ENCODE measurements at regions not wholly inside any gene's neighbourhood (a gene's known extent, or its start where the extent isn't known, plus 50 kb on each side); places are given as distances from the start of the nearest gene placed in this dataset.

DNA sequence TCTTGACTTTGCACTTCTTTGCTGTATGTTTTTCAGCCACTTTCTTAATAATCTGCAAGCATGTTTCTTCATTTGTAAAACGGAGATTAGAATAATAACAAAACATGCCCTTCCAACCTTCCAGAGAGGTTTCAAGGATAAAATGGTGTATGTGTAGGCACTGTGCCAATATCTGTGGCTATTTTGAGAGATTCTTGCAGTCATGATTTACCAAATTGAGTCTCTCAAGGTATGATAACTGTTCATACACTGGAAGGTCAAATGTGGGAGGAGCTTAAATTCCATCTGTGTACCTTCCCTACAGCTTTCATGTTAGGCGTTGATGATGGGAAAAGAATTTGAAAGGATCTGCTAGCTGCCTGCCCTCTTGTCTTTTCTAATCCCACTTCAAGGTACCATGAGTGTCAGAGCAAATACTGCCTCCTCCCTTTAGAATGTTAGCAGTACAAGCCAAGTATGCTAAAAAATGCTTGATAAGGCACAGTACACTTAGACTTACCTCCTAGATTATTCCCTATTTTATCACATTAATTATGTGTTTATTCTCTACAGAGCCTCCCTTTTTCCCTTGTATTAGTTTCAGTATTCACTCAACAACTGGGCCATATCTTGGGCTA lies 78.0 kb upstream of the ST8SIA2 start:
- Histone ChIP-seq H2AK5ac (ENCODE audit: low read depth, low read length) (no peak overlapping the region), H4K91ac (ENCODE audit: insufficient read depth, low read depth, low read length) (no peak overlapping the region), H2AK9ac (replicated peaks; ENCODE audit: low read depth, low read length, poor library complexity) (no peak overlapping the region), H2BK15ac (ENCODE audit: low read depth, low read length) (no peak overlapping the region), H3K23ac (ENCODE audit: low read depth, low read length) (no peak overlapping the region), H3K4me1 (ENCODE audit: control insufficient read depth, insufficient read depth, low read length) (no peaks in the 10 kb centered on the region), H3K4me3 (ENCODE audit: insufficient read depth, low read depth, low read length) (no peak overlapping the region), H2BK5ac (ENCODE audit: low read depth, low read length, poor library complexity, severe bottlenecking) (no peak overlapping the region), H3K27ac (ENCODE audit: insufficient read depth, low read length) (no peak overlapping the region), H3K18ac (ENCODE audit: low read depth, low read length) (no peak overlapping the region), H2BK20ac (ENCODE audit: low read depth, low read length) (no peak overlapping the region), H3K9me3 (ENCODE audit: control insufficient read depth, insufficient read depth, low read length) (peaks cover 10% of the 10 kb centered on the region), H3K27me3 (ENCODE audit: control insufficient read depth, insufficient read depth, low read length) (no peaks in the 10 kb centered on the region), H2BK120ac (ENCODE audit: low read depth, low read length) (no peak overlapping the region), H3K14ac (replicated peaks; ENCODE audit: low read depth, low read length) (no peak overlapping the region), H4K5ac (ENCODE audit: low read depth, low read length) (no peak overlapping the region), H3K36me3 (ENCODE audit: control insufficient read depth, insufficient read depth, low read length) (no peaks in the 10 kb centered on the region), H4K8ac (ENCODE audit: low read depth in 2 of 2, low read length in 2 of 2) (no peak overlapping the region), H3K9ac (ENCODE audit: low read depth, low read length) (no peak overlapping the region), H3K79me1 (ENCODE audit: low read depth in 1 of 2, low read length in 2 of 2) (no peaks in the 10 kb centered on the region), H3K4ac (ENCODE audit: low read depth, low read length) (no peak overlapping the region), H3K9me1 (ENCODE audit: insufficient read depth, low read length) (no peaks in the 10 kb centered on the region), H3K4me2 (ENCODE audit: low read depth, low read length) (no peak overlapping the region), H2AFZ (replicated peaks; ENCODE audit: low read length, poor library complexity) (no peak overlapping the region), H4K20me1 (ENCODE audit: insufficient read depth, low read length) (no peaks in the 10 kb centered on the region), H3K56ac (ENCODE audit: extremely low read depth, insufficient read depth, low read length) (no peak overlapping the region)
- intact Hi-C loops (cut with micrococcal nuclease) = no loop called here
- ChIA-PET CTCF (no interaction called here), POLR2A (ENCODE audit: unreplicated experiment) (no interaction called here)
- dilution Hi-C loops (cut with HindIII; ENCODE audit: low sequenced_read_pairs, unreplicated experiment) = no loop called here
- TF ChIP-seq MXI1 (IDR thresholded peaks at IDR 0.05; ENCODE audit: borderline replicate concordance, low read depth, low read length) (no peak), BHLHE40 (IDR thresholded peaks at IDR 0.05; ENCODE audit: low read depth, low read length) (no peak), RFX5 (IDR thresholded peaks at IDR 0.05; ENCODE audit: low read depth, low read length) (no peak), POLR2A (IDR thresholded peaks at IDR 0.05; ENCODE audit: low read depth, low read length) (no peak), CHD1 (IDR thresholded peaks at IDR 0.05; ENCODE audit: low read depth, low read length) (no peak), MAFK (IDR thresholded peaks at IDR 0.05; ENCODE audit: low read depth, low read length) (no peak), NFE2L2 (IDR thresholded peaks at IDR 0.05; ENCODE audit: low read depth, low read length) (no peak), RAD21 (IDR thresholded peaks at IDR 0.05; ENCODE audit: low read length) (no peak), MAZ (IDR thresholded peaks at IDR 0.05; ENCODE audit: borderline replicate concordance, low read depth, low read length) (no peak), RCOR1 (IDR thresholded peaks at IDR 0.05; ENCODE audit: insufficient replicate concordance, low read length) (no peak), SMC3 (IDR thresholded peaks at IDR 0.05; ENCODE audit: low read depth, low read length) (no peak)
- TF ChIP-seq, protein P1, sequence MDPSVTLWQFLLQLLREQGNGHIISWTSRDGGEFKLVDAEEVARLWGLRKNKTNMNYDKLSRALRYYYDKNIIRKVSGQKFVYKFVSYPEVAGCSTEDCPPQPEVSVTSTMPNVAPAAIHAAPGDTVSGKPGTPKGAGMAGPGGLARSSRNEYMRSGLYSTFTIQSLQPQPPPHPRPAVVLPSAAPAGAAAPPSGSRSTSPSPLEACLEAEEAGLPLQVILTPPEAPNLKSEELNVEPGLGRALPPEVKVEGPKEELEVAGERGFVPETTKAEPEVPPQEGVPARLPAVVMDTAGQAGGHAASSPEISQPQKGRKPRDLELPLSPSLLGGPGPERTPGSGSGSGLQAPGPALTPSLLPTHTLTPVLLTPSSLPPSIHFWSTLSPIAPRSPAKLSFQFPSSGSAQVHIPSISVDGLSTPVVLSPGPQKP (IDR thresholded peaks at IDR 0.05; ENCODE audit: borderline replicate concordance, low read depth, low read length) = no peak
- TF ChIP-seq, protein P2, sequence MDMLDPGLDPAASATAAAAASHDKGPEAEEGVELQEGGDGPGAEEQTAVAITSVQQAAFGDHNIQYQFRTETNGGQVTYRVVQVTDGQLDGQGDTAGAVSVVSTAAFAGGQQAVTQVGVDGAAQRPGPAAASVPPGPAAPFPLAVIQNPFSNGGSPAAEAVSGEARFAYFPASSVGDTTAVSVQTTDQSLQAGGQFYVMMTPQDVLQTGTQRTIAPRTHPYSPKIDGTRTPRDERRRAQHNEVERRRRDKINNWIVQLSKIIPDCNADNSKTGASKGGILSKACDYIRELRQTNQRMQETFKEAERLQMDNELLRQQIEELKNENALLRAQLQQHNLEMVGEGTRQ (IDR thresholded peaks at IDR 0.05; ENCODE audit: low read depth, low read length) = no peak
- TF ChIP-seq, protein P3, sequence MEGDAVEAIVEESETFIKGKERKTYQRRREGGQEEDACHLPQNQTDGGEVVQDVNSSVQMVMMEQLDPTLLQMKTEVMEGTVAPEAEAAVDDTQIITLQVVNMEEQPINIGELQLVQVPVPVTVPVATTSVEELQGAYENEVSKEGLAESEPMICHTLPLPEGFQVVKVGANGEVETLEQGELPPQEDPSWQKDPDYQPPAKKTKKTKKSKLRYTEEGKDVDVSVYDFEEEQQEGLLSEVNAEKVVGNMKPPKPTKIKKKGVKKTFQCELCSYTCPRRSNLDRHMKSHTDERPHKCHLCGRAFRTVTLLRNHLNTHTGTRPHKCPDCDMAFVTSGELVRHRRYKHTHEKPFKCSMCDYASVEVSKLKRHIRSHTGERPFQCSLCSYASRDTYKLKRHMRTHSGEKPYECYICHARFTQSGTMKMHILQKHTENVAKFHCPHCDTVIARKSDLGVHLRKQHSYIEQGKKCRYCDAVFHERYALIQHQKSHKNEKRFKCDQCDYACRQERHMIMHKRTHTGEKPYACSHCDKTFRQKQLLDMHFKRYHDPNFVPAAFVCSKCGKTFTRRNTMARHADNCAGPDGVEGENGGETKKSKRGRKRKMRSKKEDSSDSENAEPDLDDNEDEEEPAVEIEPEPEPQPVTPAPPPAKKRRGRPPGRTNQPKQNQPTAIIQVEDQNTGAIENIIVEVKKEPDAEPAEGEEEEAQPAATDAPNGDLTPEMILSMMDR (conservative IDR thresholded peaks at IDR 0.05; ENCODE audit: low read depth, low read length) = no peak
- no peak for ATAC-seq (ENCODE audit: low read depth)
- BruUV-seq (replicated peaks) = no TSS peak
- no CpG with 5 or more reads among the region's 2 CpGs for WGBS, 2 experiments (ENCODE audit: extremely low coverage in 2 of 2, insufficient read length in 1 of 2)
- in situ Hi-C loops (cut with MboI; ENCODE audit: low sequenced_read_pairs) = no loop called here
- DNase-seq = no peak

Data from IMR-90 (cell line).